Aorta (tissue), 5 donors: ENCODE measurements at regions not wholly inside any gene's neighbourhood (a gene's known extent, or its start where the extent isn't known, plus 50 kb on each side); places are given as distances from the start of the nearest gene placed in this dataset.

Experiments used
- ATAC-seq: fragments of 200-7000 bp; cut with Tn5 transposase; one replicate; pipeline ENCODE4 v1.9.1; 2022; ENCODE audit warnings: moderate library complexity; ENCODE audit not compliant: low FRiP score
- DNase-seq, 2 donors: peaks; one replicate each; pipeline ENCODE4 v3.0.0-alpha.2; 2020
- H3K27ac ChIP-seq, 2 donors: one replicate each; pipeline ENCODE4 v1.5.1; 2013; ENCODE audit warnings: low read length in 2 of 2, mild to moderate bottlenecking in 2 of 2, moderate library complexity in 2 of 2, control low read depth in 1 of 2, inconsistent platforms in 1 of 2, low read depth in 1 of 2
- H3K27me3 ChIP-seq, 2 donors: one replicate each; pipeline ENCODE4 v1.6.1; 2013; ENCODE audit warnings: control low read depth in 1 of 2, low read length in 1 of 2, mild to moderate bottlenecking in 1 of 2, moderate library complexity in 1 of 2; ENCODE audit not compliant: insufficient read depth in 2 of 2, control insufficient read depth in 1 of 2
- H3K36me3 ChIP-seq, 2 donors: one replicate each; pipeline ENCODE4 v1.6.1; 2013; ENCODE audit warnings: control low read depth in 1 of 2, low read length in 1 of 2, mild to moderate bottlenecking in 1 of 2; ENCODE audit not compliant: insufficient read depth in 2 of 2, control insufficient read depth in 1 of 2
- H3K4me1 ChIP-seq, 2 donors: one replicate each; pipeline ENCODE4 v1.6.1; 2013; ENCODE audit warnings: low read length in 2 of 2, control low read depth in 1 of 2, mild to moderate bottlenecking in 1 of 2, moderate library complexity in 1 of 2; ENCODE audit not compliant: insufficient read depth in 2 of 2, control insufficient read depth in 1 of 2
- H3K4me3 ChIP-seq, 2 donors: one replicate each; pipeline ENCODE4 v1.5.1; 2013; ENCODE audit warnings: low read length in 2 of 2, control low read depth in 1 of 2, mild to moderate bottlenecking in 1 of 2
- H3K9me3 ChIP-seq: one replicate; pipeline ENCODE4 v1.6.1; 2013; ENCODE audit warnings: mild to moderate bottlenecking, low read length; ENCODE audit not compliant: control insufficient read depth
- WGBS, 2 donors: extraction: QIAGEN DNeasy Blood & Tissue Kit; methylation state at CpG; one replicate each; pipeline ENCODE4 v1.1.7; 2013; 5-methylcytosine and 5-hydroxymethylcytosine counted together
- intact Hi-C, 2 donors: fragments of 100-400 bp; cut with DNase I; formaldehyde crosslinking; loops; one replicate each; pipeline versions ENCODE4 v1.14.2 to v1.15.0; 2022
- donor health status: healthy with polysubstance abuse.
- donor health status: Bipolar disorder and iron deficiency.
- donor health status: DM: no; HTN: no; CAD: no.
- donor health status: DM: no; HTN: no; CAD: no.
- donor health status: DM: yes; HTN: yes; CAD: no.

DNA sequence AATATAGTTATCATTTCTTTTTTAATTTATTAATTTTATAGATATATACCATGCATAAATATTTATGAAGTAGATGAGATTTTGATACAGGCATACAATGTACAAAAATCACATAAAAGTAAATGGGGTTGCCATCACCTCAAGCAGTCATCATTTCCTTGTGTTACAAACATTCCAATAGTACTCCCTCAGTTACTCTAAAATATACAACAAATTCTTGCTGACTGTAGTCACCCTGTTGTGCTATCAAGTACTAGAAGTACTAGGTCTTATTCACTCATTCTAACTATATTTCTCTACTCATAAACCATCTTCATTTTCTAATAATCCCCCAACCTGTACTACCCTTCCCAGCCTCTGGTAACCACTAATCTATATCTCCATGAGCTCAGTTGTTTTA lies 432.6 kb upstream of the SYT1 start:
- Histone ChIP-seq H3K36me3 (no peaks in the 10 kb centered on the region), H3K9me3 (no peaks in the 10 kb centered on the region), H3K4me3 (no peak overlapping the region), H3K27me3 (no peaks in the 10 kb centered on the region), H3K27ac (no peak overlapping the region), H3K4me1 (no peaks in the 10 kb centered on the region)
- DNase-seq (no peak), ATAC-seq (no peak)
- intact Hi-C loops, result no loop called here

DNA sequence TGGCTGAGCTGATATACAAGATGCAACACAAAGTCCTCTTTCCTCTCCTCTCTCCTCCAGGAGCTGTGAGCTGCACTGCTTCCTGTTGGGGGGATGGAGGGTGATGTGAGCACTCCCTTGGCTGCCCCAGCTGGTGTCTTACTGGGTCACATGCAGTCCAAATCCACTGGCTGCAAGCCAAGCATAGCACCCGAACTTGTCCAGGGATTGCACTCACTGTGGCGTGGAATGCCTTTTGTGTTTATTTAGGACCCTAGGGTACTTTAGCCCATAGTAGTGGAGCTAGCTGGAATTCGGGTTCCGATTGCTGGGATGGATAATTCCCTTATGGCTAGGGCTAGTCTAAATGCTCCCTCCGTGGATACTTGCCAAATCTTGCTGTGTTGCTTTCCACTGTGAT lies 424.9 kb upstream of the SYT1 start:
- H3K27me3 ChIP-seq, result no peaks in the 10 kb centered on the region
- H3K27ac ChIP-seq, result no peak overlapping the region
- no peak for ATAC-seq
- no peaks in the 10 kb centered on the region for H3K9me3 ChIP-seq
- no peak overlapping the region for H3K4me3 ChIP-seq
- no peaks in the 10 kb centered on the region for H3K4me1 ChIP-seq
- H3K36me3 ChIP-seq, result no peaks in the 10 kb centered on the region
- 8 to 30% methylated on average over 5 of the region's 5 CpGs for WGBS, 2 donors
- intact Hi-C loops, result no loop called here
- DNase-seq, result no peak

DNA sequence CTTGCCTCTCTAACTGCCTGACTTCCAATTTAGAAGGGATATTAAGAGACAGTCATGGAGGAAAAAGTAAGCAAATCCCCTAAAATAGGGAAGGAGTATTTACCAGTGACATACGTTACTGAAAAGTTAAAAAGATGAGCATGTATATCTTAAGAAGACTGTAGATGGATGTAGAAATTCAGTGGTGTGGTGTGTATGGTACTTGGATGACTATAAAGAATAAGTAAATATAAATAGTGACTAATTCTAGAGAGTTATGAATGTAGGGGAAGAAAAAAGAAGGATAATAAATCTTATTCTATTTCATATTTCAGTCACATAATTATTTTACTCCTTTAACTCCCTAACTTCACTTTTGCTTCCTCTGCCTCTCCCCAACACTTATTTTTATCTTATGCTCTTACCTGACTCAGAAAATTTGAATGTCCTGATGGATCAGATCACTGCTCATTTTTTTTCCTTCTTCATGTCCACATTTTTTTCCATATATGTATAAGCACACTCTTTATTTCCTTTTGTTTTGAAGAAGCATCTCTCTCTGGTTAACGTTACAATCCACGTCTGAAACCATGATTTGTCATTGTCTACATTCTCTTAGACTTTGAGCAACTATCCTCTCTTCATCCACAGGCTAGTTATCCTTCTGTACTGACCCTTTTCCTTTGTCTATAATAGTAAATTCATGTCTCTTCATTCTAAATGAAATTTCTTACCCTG lies 422.7 kb upstream of the SYT1 start:
- 37 to 51% methylated on average over 3 of the region's 3 CpGs for WGBS, 2 donors
- Histone ChIP-seq H3K4me3 (no peak overlapping the region), H3K27me3 (no peaks in the 10 kb centered on the region), H3K9me3 (no peaks in the 10 kb centered on the region), H3K27ac (no peak overlapping the region), H3K4me1 (no peaks in the 10 kb centered on the region), H3K36me3 (no peaks in the 10 kb centered on the region)
- intact Hi-C loops, result no loop called here
- DNase-seq, result no peak
- no peak for ATAC-seq

DNA sequence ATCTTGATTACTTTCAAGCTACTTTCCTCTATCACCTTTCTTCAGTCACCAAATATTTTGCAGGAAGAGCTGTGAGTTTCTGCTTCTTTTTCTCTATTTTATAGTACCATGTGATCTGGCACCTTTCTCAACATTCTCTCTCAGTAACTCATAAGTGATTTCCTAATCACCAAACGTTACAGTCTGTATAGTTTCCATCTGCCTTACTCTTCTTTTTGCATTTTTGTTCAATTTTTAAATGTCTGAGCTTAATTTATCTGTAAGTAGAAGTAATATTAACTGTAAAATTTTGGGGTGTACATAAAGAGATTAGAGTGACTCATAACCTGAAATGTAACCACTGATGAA lies 422.1 kb upstream of the SYT1 start:
- H3K9me3 ChIP-seq, result no peaks in the 10 kb centered on the region
- no peak overlapping the region for H3K27ac ChIP-seq
- H3K36me3 ChIP-seq, result no peaks in the 10 kb centered on the region
- 14 to 19% methylated on average over 1 of the region's 1 CpG for WGBS, 2 donors
- intact Hi-C loops, result no loop called here
- H3K4me3 ChIP-seq, result no peak overlapping the region
- no peaks in the 10 kb centered on the region for H3K4me1 ChIP-seq
- no peak for DNase-seq
- H3K27me3 ChIP-seq, result no peaks in the 10 kb centered on the region
- ATAC-seq, result no peak

DNA sequence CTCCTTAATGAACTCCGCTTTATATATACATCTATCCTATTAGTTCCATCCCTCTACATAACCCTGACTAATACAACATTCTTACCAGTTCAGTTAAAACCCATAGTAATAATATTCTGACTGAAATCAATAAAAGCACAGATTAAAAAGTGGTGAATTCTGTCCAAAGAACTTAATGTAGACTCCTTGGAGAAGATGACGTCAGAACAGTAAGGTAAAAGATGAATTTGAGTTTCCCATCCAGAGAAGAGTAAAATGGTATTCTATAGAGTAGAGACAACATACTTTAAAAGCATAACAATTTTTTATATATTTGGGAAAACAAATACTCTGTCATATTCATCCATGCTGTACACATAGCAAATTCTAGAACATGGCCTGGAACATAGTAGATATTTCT lies 418.0 kb upstream of the SYT1 start:
- intact Hi-C loops, result no loop called here
- Histone ChIP-seq H3K36me3 (no peaks in the 10 kb centered on the region), H3K27me3 (no peaks in the 10 kb centered on the region), H3K4me3 (no peak overlapping the region), H3K9me3 (no peaks in the 10 kb centered on the region), H3K4me1 (no peaks in the 10 kb centered on the region), H3K27ac (no peak overlapping the region)
- ATAC-seq (no peak), DNase-seq (no peak)
- WGBS, 2 donors, result 94 to 98% methylated on average over 2 of the region's 2 CpGs

DNA sequence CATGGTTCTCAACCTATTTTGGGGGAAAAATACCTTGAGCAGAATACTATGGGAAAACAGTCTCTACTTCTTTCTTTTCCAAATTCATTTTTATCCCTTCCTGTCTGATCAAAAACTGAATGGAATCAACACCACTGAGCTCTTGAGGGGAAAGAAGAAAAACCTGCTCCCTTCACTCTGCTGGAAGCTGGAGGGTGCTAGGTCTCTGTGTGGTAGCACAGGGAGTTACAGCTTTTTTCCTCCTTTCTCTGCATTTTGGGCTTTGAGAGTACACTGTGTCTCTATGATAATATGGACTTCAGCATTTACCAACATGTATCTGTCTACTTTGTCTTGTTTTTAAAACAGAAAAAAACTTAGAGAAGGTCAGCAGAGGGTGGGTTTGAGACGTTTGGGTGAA lies 417.2 kb upstream of the SYT1 start:
- no peak for DNase-seq
- Histone ChIP-seq H3K27me3 (no peaks in the 10 kb centered on the region), H3K36me3 (no peaks in the 10 kb centered on the region), H3K4me3 (no peak overlapping the region), H3K9me3 (no peaks in the 10 kb centered on the region), H3K27ac (no peak overlapping the region), H3K4me1 (no peaks in the 10 kb centered on the region)
- 39 to 53% methylated on average over 1 of the region's 1 CpG for WGBS, 2 donors
- ATAC-seq, result no peak
- intact Hi-C loops, result no loop called here

DNA sequence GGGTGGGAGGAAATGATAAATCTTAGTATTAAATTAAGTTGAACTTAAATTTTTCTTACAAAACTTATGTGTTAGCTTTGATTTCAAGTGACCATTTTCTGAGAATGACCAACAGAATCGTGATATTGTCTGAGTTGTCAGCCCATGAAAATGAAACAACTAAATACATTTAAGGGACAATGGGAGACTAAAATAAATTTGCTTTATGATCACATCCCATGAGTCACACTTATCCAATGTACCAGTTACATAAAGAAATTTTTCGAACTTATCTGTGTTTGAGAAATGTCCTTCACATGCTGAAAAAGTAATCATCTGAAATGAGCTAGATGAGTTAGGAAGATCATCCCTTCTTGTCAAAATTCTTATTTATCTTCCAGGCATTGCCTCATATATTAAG lies 415.9 kb upstream of the SYT1 start:
- no peak overlapping the region for H3K4me3 ChIP-seq
- no peaks in the 10 kb centered on the region for H3K4me1 ChIP-seq
- no peak overlapping the region for H3K27ac ChIP-seq
- H3K27me3 ChIP-seq, result no peaks in the 10 kb centered on the region
- ATAC-seq (no peak), DNase-seq (no peak)
- intact Hi-C loops, result no loop called here
- 74 to 76% methylated on average over 2 of the region's 2 CpGs for WGBS, 2 donors
- H3K9me3 ChIP-seq, result no peaks in the 10 kb centered on the region
- H3K36me3 ChIP-seq, result no peaks in the 10 kb centered on the region

DNA sequence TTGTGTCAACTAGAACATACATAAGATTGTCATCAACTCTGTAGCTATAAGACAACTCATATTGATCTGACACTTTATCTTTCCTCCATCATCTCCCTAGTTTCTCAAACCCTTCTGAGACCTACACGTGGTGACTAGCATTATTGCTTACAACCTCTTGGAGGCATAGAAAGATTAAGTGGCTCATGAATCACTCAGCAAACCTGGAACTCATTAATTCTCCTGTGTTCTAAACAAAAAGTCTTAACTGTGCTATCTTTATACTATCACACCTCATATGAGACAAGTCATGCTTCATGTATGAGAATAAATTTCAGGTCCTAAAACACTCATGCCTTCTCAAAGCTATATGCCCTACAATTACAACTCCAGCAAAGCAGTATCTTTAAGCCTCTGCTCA lies 408.6 kb upstream of the SYT1 start:
- H3K27me3 ChIP-seq, result no peaks in the 10 kb centered on the region
- no peak overlapping the region for H3K4me3 ChIP-seq
- no peaks in the 10 kb centered on the region for H3K4me1 ChIP-seq
- no peak overlapping the region for H3K27ac ChIP-seq
- ATAC-seq (no peak), DNase-seq (no peak)
- H3K9me3 ChIP-seq, result no peaks in the 10 kb centered on the region
- intact Hi-C loops, result no loop called here
- WGBS, 2 donors, result 7 to 22% methylated on average over 1 of the region's 1 CpG
- H3K36me3 ChIP-seq, result no peaks in the 10 kb centered on the region

DNA sequence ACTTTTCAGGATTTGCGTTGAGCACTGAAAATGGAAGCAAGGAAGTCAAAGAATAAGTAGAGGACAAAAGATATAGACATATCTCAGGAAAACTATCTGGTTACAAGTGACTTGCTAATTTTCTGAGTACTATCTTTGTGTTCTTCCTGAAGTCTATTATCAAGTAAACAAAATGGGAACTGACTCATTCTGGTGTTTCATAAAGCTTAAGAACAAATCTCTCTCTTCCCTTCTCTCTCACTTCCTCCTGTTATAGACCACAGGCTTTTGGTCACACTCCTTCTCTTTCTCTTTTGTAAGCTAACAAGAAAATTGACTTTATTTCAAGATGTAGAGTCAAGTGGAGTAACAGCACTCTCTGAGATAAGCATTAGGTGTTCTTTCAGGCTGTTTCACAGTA lies 406.6 kb upstream of the SYT1 start:
- H3K9me3 ChIP-seq, result no peaks in the 10 kb centered on the region
- H3K4me1 ChIP-seq, result no peaks in the 10 kb centered on the region
- intact Hi-C loops, result no loop called here
- no peak overlapping the region for H3K4me3 ChIP-seq
- H3K27ac ChIP-seq, result no peak overlapping the region
- no peaks in the 10 kb centered on the region for H3K36me3 ChIP-seq
- WGBS, 2 donors, result 95 to 97% methylated on average over 1 of the region's 1 CpG
- no peaks in the 10 kb centered on the region for H3K27me3 ChIP-seq
- ATAC-seq (no peak), DNase-seq (no peak)
